ENCODE measurements at regions not wholly inside any gene's neighbourhood (a gene's known extent, or its start where the extent isn't known, plus 50 kb on each side); places are given as distances from the start of the nearest gene placed in this dataset.
"Not testable (repeated sequence)": the region's sequence is repeated elsewhere in the genome, so short reads cannot be mapped to it uniquely, and the experiment has no call there.

- DNase-seq; ATAC-seq; intact Hi-C loops (cut with DNase I): not testable (repeated sequence)
Observed at GRCh38 chr7:76771980-76772379, 144.9 kb upstream of the POMZP3 start.

DNA sequence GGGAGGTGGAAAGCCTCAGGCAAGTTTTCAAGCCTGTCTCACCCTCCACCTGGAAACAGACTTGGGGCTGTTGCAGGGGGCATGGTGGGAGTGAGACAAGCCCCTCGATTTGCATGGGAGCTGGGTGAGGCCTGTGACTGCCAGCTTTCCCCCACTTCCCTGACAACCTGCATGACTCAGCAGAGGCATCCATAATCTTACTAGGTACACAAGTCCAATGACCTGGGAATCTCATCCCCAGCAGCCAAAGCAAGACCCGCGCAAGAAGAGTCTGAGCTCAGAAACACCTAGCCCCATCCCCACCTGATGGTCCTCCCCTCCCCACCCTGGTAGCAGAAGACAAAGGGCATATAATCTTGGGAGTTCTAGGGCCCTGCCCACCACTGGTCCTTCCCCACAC is 136.9 kb upstream of the POMZP3 start:
- intact Hi-C loops (cut with DNase I); DNase-seq; ATAC-seq: not testable (repeated sequence)

GRCh38 chr7:76760546-76761220 is 133.6 kb upstream of the POMZP3 start:
- intact Hi-C loops (cut with DNase I); ATAC-seq; DNase-seq: not testable (repeated sequence)

- DNase-seq; ATAC-seq; intact Hi-C loops (cut with DNase I): not testable (repeated sequence)
Observed at GRCh38 chr7:76739538-76739937, 112.5 kb upstream of the POMZP3 start.

DNA sequence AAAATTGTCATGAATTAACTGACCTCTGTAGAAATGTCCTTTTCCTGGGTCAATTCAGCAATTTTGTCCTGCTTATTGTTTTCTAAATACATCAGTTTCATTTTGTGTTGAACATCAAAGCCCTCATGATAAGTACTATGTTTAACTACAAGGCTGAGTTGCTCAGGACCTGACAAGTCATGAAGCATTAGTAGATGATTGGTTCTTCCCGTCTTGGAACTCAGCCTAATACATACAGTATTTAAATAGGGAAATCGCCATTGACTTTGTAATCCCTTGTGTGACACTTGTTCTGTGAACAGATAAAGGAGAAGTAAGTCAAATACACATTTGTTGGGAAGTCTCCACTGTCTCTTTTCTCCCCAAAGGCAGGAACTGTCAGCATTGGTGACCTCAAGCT is 109.6 kb upstream of the POMZP3 start:
- ATAC-seq; DNase-seq; intact Hi-C loops (cut with DNase I): not testable (repeated sequence)

DNA sequence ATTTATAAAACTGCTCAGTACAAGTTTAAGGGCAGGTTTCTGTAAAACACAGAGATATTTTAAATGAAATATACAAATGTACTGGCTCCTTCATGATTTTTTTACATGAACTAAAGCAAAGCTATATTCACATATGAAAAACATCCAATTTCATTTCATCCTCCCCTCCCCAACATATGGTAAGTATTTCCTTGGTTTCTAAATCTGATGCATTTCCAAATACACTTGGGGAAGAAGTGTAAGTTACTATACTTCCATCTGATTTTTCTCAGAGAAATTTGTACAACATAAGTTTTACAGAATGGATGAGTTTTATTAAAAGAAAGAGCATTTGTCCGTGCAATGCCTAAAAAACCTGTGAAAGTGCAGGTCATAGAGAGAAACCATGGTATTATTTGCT is 109.0 kb upstream of the POMZP3 start:
- ATAC-seq; DNase-seq; intact Hi-C loops (cut with DNase I): not testable (repeated sequence)

GRCh38 chr7:76735668-76736067 is 108.6 kb upstream of the POMZP3 start:
- ATAC-seq; DNase-seq; intact Hi-C loops (cut with DNase I): not testable (repeated sequence)

DNA sequence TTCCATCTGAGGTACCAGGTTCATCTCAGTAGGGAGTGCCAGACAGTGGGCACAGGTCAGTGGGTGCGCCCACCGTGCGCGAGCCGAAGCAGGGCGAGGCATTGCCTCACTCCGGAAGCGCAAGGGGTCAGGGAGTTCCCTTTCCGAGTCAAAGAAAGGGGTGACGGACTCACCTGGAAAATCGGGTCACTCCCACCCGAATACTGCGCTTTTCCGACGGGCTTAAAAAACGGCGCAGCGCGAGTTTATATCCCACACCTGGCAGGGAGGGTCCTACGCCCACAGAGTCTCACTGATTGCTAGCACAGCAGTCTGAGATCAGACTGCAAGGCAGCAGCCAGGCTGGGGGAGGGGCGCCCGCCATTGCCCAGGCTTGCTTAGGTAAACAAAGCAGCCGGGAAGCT is 101.5 kb upstream of the POMZP3 start:
- ATAC-seq; intact Hi-C loops (cut with DNase I); DNase-seq: not testable (repeated sequence)

GRCh38 chr7:76723928-76724327 is 96.8 kb upstream of the POMZP3 start:
- intact Hi-C loops (cut with DNase I); ATAC-seq; DNase-seq: not testable (repeated sequence)

DNA sequence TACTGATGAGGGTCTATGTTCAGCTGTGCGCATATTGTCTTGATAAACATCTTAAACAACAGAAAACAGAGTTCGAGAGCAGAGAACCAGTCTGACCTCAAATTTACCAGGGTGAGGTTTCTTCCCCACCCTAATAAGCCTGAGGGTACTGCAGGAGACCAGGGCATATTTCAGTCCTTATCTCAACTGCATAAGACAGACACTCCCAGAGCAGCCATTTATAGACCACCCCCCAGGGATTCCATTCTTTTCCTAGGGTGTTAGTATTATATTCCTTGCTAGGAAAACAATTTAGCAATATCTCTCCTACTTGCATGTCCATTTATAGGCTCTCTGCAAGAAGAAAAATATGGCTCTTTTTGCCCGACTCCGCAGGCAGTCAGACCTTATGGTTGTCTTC is 89.5 kb upstream of the POMZP3 start:
- DNase-seq; ATAC-seq; intact Hi-C loops (cut with DNase I): not testable (repeated sequence)

DNA sequence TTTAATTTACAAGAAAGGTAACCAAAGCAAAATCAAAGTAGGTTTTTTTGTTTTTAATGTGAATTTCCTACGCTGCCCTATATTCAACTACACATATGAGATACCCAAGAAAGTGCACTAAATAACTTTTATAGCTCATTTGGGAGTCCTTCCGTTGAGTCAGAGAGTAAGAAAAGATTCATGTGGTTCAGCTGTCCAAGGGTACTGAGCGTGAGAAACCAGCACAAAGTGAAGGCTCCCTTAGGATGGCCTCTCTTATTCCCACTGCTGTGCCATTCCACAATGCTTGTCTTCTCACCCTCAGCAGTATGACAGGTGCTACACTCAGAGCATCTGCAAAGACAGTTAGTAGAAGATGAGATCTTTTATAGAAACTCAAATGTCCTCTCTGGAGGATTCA is 85.8 kb upstream of the POMZP3 start:
- ATAC-seq; intact Hi-C loops (cut with DNase I); DNase-seq: not testable (repeated sequence)

GRCh38 chr7:76711648-76712047 is 84.6 kb upstream of the POMZP3 start:
- DNase-seq; ATAC-seq; intact Hi-C loops (cut with DNase I): not testable (repeated sequence)

- DNase-seq; ATAC-seq; intact Hi-C loops (cut with DNase I): not testable (repeated sequence)
Observed at GRCh38 chr7:76709703-76710102, 82.6 kb upstream of the POMZP3 start.

DNA sequence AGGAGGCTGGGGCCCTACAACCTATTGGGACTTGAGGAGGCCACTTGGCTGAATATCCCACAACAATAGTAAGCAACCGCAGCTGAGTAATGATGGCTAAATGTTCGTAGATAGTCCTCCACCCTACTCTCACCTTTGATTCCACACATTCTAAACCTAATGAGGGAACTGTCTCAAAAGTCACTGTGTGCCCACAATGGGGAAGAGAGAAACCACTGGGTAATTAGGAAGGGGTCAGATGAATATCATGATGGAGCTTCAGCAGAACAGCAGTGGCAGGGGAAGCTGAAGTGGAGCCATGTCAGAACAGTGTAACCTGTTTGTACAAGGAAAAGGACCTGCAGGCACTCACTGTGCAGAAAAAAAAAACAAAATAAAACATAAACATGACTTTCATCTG is 81.4 kb upstream of the POMZP3 start:
- intact Hi-C loops (cut with DNase I); DNase-seq; ATAC-seq: not testable (repeated sequence)

DNA sequence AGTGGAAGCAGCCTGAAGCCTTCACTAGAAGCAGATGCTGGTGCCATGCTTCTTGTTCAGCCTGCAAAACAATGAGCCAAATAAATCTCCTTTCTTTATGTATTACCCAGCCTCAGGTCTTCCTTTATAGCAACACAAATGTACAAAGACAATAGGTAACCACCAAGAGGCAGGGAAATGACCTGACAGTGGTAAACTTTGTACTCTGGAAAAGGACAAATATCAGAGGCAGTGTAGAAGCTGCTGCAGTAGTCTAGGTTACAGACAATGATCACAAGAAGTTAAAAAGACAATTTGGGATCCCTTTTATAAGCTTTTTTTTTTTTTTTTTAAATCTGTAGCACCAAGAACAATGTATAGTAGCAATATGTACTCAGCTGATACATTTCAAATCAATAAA is 76.7 kb upstream of the POMZP3 start:
- ATAC-seq; intact Hi-C loops (cut with DNase I): not testable (repeated sequence)

GRCh38 chr7:76686277-76686676 is 59.2 kb upstream of the POMZP3 start:
- intact Hi-C loops (cut with DNase I); ATAC-seq; DNase-seq: not testable (repeated sequence)

More for the DNA sequence above, 76.7 kb upstream of the POMZP3 start:
- not testable (repeated sequence) for DNase-seq

DNA sequence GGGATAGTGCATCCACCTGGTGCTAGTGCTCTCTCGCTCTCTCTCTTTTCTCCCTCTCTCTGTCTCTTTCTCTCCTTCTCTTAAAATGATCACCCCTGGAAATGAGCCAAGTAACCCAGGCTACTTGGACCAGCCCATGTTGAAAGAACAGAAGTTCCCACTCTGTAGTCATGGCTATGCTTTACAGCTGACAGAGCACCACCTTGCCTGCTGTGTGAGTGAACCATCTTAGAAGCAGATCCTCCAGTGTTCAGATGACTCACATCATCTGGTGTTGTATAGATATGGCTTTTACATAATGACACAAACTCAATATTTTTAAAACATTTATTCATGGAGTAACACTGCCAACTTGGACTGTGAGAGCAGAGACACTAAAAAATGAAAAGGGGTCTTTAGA is 57.7 kb upstream of the POMZP3 start:
- intact Hi-C loops (cut with DNase I); DNase-seq; ATAC-seq: not testable (repeated sequence)

DNA sequence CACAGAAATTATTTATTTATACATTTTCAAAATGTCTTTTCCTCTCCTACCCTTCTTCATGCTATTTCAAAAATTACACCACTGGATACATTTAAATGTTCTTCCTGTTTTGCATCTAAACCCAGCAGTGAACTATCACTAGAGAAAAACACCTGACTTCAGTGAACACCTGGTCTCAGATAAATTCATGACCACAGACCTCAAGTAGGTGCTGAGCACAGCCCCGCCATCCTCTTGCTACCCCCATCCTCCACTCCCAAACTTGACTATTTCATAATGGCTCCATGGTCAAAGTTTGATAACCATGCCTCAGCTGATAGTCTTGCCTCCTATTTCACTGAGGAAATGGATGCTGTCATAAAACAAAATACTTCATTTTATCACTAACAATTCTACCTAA is 56.6 kb upstream of the POMZP3 start:
- intact Hi-C loops (cut with DNase I); ATAC-seq; DNase-seq: not testable (repeated sequence)

GRCh38 chr7:76681810-76682209 is 54.7 kb upstream of the POMZP3 start:
- DNase-seq; intact Hi-C loops (cut with DNase I); ATAC-seq: not testable (repeated sequence)

DNA sequence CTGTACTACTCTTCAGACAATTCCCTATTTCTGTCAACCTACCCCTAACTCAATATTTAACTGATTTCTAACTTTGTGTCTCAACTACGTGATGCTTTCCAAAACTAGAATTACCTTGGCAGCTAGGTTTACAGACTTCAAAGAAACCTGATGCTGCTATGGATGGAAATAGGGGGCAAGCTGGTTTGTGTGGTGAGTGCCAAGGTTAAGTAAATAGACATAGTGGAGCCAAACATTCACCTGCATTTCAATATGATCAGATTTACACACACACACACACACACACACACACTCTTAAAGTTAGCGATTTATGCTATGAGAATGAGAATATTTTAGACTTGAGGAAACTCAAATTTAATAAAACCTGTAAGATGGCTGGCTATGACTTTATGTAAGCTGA is 52.1 kb upstream of the POMZP3 start:
- intact Hi-C loops (cut with DNase I); ATAC-seq; DNase-seq: not testable (repeated sequence)

- DNase-seq; ATAC-seq; intact Hi-C loops (cut with DNase I): not testable (repeated sequence)
Observed at GRCh38 chr7:76678500-76678899, 51.4 kb upstream of the POMZP3 start.

All from left cardiac atrium (tissue), 4 donors.